H9 (cell line): ENCODE measurements at regions not wholly inside any gene's neighbourhood (a gene's known extent, or its start where the extent isn't known, plus 50 kb on each side); places are given as distances from the start of the nearest gene placed in this dataset.
A peak's percentile ranks its signal among the peaks of the same experiment; 100 is the strongest.

ENCODE experiments used
- DNase-seq: peaks from one replicate; pipeline ENCODE4 v3.0.0-alpha.2; 2017
- H2AFZ ChIP-seq: one replicate; pipeline ENCODE4 v1.6.1; 2013; ENCODE audit warnings: mild to moderate bottlenecking, low read length, control low read depth, moderate library complexity
- H2AK5ac ChIP-seq: 2 replicates; pipeline ENCODE4 v1.6.1; 2013; ENCODE audit warnings: low read length, control low read depth, mixed read lengths; ENCODE audit not compliant: insufficient read length
- H2BK120ac ChIP-seq: one replicate; pipeline ENCODE4 v1.6.1; 2013; ENCODE audit warnings: low read depth, mild to moderate bottlenecking, low read length, control low read depth, inconsistent platforms; ENCODE audit not compliant: poor library complexity, severe bottlenecking
- H2BK12ac ChIP-seq: 2 replicates; pipeline ENCODE4 v1.6.1; 2013; ENCODE audit warnings: low read length, control low read depth, mixed read lengths, low read depth; ENCODE audit not compliant: insufficient read length
- H2BK15ac ChIP-seq: 2 replicates; pipeline ENCODE4 v1.6.1; 2013; ENCODE audit warnings: low read depth, low read length, control low read depth
- H2BK20ac ChIP-seq: one replicate; pipeline ENCODE4 v1.6.1; 2013; ENCODE audit warnings: low read depth, mild to moderate bottlenecking, low read length, control low read depth, inconsistent platforms; ENCODE audit not compliant: poor library complexity, severe bottlenecking
- H2BK5ac ChIP-seq: 2 replicates; pipeline ENCODE4 v1.6.1; 2013; ENCODE audit warnings: low read length, control low read depth, mixed read lengths; ENCODE audit not compliant: insufficient read length
- H3K14ac ChIP-seq: 2 replicates; pipeline ENCODE4 v1.6.1; 2013; ENCODE audit warnings: low read length, control low read depth; ENCODE audit not compliant: insufficient read depth
- H3K18ac ChIP-seq: 2 replicates; pipeline ENCODE4 v1.6.1; 2013; ENCODE audit warnings: low read depth, mild to moderate bottlenecking, mixed read lengths, low read length, control low read depth; ENCODE audit not compliant: insufficient read length
- H3K23ac ChIP-seq: 2 replicates; pipeline ENCODE4 v1.6.1; 2013; ENCODE audit warnings: low read length, control low read depth, mixed read lengths, low read depth; ENCODE audit not compliant: insufficient read length
- H3K23me2 ChIP-seq: 2 replicates; pipeline ENCODE4 v1.6.1; 2013; ENCODE audit warnings: low read depth, mild to moderate bottlenecking, mixed read lengths, low read length, control low read depth; ENCODE audit not compliant: insufficient read length, poor library complexity, severe bottlenecking
- H3K27ac ChIP-seq: 2 replicates; pipeline ENCODE4 v1.5.1; 2013; ENCODE audit warnings: low read length, control low read depth, mixed read lengths, low read depth; ENCODE audit not compliant: insufficient read length
- H3K27me3 ChIP-seq: 2 replicates; pipeline ENCODE4 v1.6.1; 2013; ENCODE audit warnings: low read length, control low read depth, inconsistent platforms; ENCODE audit not compliant: insufficient read depth
- H3K4ac ChIP-seq: 2 replicates; pipeline ENCODE4 v1.6.1; 2013; ENCODE audit warnings: low read depth, mild to moderate bottlenecking, control low read depth, inconsistent platforms, low read length, moderate library complexity
- H3K4me1 ChIP-seq: 2 replicates; pipeline ENCODE4 v1.6.1; 2013; ENCODE audit warnings: low read length, control low read depth, inconsistent platforms; ENCODE audit not compliant: insufficient read depth
- H3K4me2 ChIP-seq: 2 replicates; pipeline ENCODE4 v1.6.1; 2013; ENCODE audit warnings: low read length, control low read depth, mixed read lengths; ENCODE audit not compliant: insufficient read length, insufficient read depth
- H3K56ac ChIP-seq: 2 replicates; pipeline ENCODE4 v1.6.1; 2013; ENCODE audit warnings: low read depth, mild to moderate bottlenecking, mixed read lengths, low read length, control low read depth; ENCODE audit not compliant: insufficient read length
- H3K79me1 ChIP-seq: 2 replicates; pipeline ENCODE4 v1.6.1; 2013; ENCODE audit warnings: low read depth, mild to moderate bottlenecking, moderate library complexity, low read length, control low read depth, inconsistent platforms; ENCODE audit not compliant: insufficient read depth, poor library complexity, severe bottlenecking
- H3K79me2 ChIP-seq: 2 replicates; pipeline ENCODE4 v1.6.1; 2013; ENCODE audit warnings: low read length, control low read depth, inconsistent platforms; ENCODE audit not compliant: insufficient read depth
- H3K9ac ChIP-seq: 2 replicates; pipeline ENCODE4 v1.6.1; 2013; ENCODE audit warnings: low read length, control low read depth, mixed read lengths; ENCODE audit not compliant: insufficient read length; ENCODE audit errors: extremely low read depth
- H3K9me3 ChIP-seq: one replicate; pipeline ENCODE4 v1.6.1; 2013; ENCODE audit warnings: low read depth, low read length, inconsistent platforms; ENCODE audit not compliant: control insufficient read depth
- H3T11ph ChIP-seq: one replicate; pipeline ENCODE4 v1.6.1; 2013; ENCODE audit warnings: mild to moderate bottlenecking, low read length, control low read depth, inconsistent platforms
- H4K20me1 ChIP-seq: one replicate; pipeline ENCODE4 v1.6.1; 2013; ENCODE audit not compliant: control insufficient read depth, insufficient read length, insufficient read depth
- H4K5ac ChIP-seq: 2 replicates; pipeline ENCODE4 v1.6.1; 2013; ENCODE audit warnings: low read depth, mild to moderate bottlenecking, mixed read lengths, low read length, control low read depth; ENCODE audit not compliant: insufficient read length
- H4K8ac ChIP-seq: replicated peaks from 2 replicates; pipeline ENCODE4 v1.6.1; 2013; ENCODE audit warnings: low read length, control low read depth, mixed read lengths, low read depth; ENCODE audit not compliant: insufficient read length
- H4K91ac ChIP-seq: 2 replicates; pipeline ENCODE4 v1.6.1; 2013; ENCODE audit warnings: low read depth, mild to moderate bottlenecking, moderate library complexity, mixed read lengths, low read length, control low read depth; ENCODE audit not compliant: insufficient read length
- H3K27ac Mint-ChIP-seq, 3 experiments: 2 replicates in 2 of 3; 3 replicates in 1 of 3; pipeline ENCODE4 v1.8.0; 2020 to 2021; ENCODE audit warnings: mixed read lengths in 3 of 3, mild to moderate bottlenecking in 1 of 3, moderate library complexity in 1 of 3
- H3K27me3 Mint-ChIP-seq: 2 replicates; pipeline ENCODE4 v1.8.0; 2021; ENCODE audit warnings: low read depth, mild to moderate bottlenecking, moderate library complexity, mixed read lengths
- H3K36me3 Mint-ChIP-seq, 3 experiments: 2 replicates in 2 of 3; 3 replicates in 1 of 3; pipeline ENCODE4 v1.8.0; 2020 to 2021; ENCODE audit warnings: low read depth in 3 of 3, mixed read lengths in 3 of 3; ENCODE audit not compliant: insufficient read depth in 1 of 3
- H3K4me1 Mint-ChIP-seq, 2 experiments: 2 replicates each; pipeline ENCODE4 v1.8.0; 2020; ENCODE audit warnings: mixed read lengths in 2 of 2
- H3K4me3 Mint-ChIP-seq, 2 experiments: 2 replicates in 1 of 2; 3 replicates in 1 of 2; pipeline ENCODE4 v1.8.0; 2020 to 2021; ENCODE audit warnings: mild to moderate bottlenecking in 2 of 2, mixed read lengths in 2 of 2, moderate library complexity in 1 of 2
- H3K9me3 Mint-ChIP-seq, 2 experiments: 2 replicates in 1 of 2; 3 replicates in 1 of 2; pipeline ENCODE4 v1.8.0; 2020; ENCODE audit warnings: mild to moderate bottlenecking in 2 of 2, mixed read lengths in 2 of 2, moderate library complexity in 1 of 2
- whole genome bisulfite sequencing: extraction: QIAGEN DNeasy Blood & Tissue Kit; methylation state at CpG from one replicate; pipeline ENCODE4 v1.1.7; 2013; ENCODE audit warnings: missing lambda C conversion rate, low lambda C conversion rate, mixed read lengths; ENCODE audit not compliant: insufficient read length; ENCODE audit errors: extremely low coverage; 5-methylcytosine and 5-hydroxymethylcytosine counted together
- TF ChIP-seq, protein P1 (sequence below): fragments of 200-600 bp; sonication (generic); conservative IDR thresholded peaks from 3 replicates; pipeline ENCODE4 v1.8.0; 2021; ENCODE audit warnings: antibody characterized with exemption, mild to moderate bottlenecking

- H4K91ac ChIP-seq: no peak overlapping the region
- peak; percentile 10 for DNase-seq
- no peaks in the 10 kb centered on the region for H4K20me1 ChIP-seq
- no peak overlapping the region for H2BK12ac ChIP-seq
- no peaks in the 10 kb centered on the region for H3K4me1 ChIP-seq
- no peak overlapping the region for H3K14ac ChIP-seq
- H3K9ac ChIP-seq: no peak overlapping the region
- no peak overlapping the region for H3K4me2 ChIP-seq
- no peak overlapping the region for H3K4me3 Mint-ChIP-seq
- no peaks in the 10 kb centered on the region for H3K79me2 ChIP-seq
- no peaks in the 10 kb centered on the region for H3K23me2 ChIP-seq
- no peak overlapping the region for H3K18ac ChIP-seq
- no peak overlapping the region for H4K8ac ChIP-seq
- H3K79me1 ChIP-seq: no peaks in the 10 kb centered on the region
- H3K9me3 Mint-ChIP-seq: peaks cover 3 to 8% of the 10 kb centered on the region in 2 experiments; a peak in 4 of 5 replicates
- H3K4ac ChIP-seq: no peak overlapping the region
- no peak overlapping the region for H3K23ac ChIP-seq
- peaks cover 0 to 8% (median 5%) of the 10 kb centered on the region in 3 experiments; a peak in 4 of 7 replicates for H3K36me3 Mint-ChIP-seq
- H2BK15ac ChIP-seq: no peak overlapping the region
- H3K27me3 Mint-ChIP-seq: peaks cover 3% of the 10 kb centered on the region
- H2BK20ac ChIP-seq: no peak overlapping the region
- no peak overlapping the region for H2BK5ac ChIP-seq
- H2AFZ ChIP-seq: no peak overlapping the region
- no peak overlapping the region for H3T11ph ChIP-seq
- no peak overlapping the region for H2BK120ac ChIP-seq
- no peak overlapping the region for H3K27ac ChIP-seq
- no peaks in the 10 kb centered on the region for H3K27me3 ChIP-seq
- H3K9me3 ChIP-seq: no peaks in the 10 kb centered on the region
- no peak overlapping the region for H2AK5ac ChIP-seq
- no peak overlapping the region for H3K27ac Mint-ChIP-seq
- no peak overlapping the region for H4K5ac ChIP-seq
- no peak overlapping the region for H3K56ac ChIP-seq
- no CpG with 5 or more reads among the region's 9 CpGs for WGBS
- H3K4me1 Mint-ChIP-seq: peaks cover 4 to 10% of the 10 kb centered on the region in 2 experiments
- TF ChIP-seq, protein P1, sequence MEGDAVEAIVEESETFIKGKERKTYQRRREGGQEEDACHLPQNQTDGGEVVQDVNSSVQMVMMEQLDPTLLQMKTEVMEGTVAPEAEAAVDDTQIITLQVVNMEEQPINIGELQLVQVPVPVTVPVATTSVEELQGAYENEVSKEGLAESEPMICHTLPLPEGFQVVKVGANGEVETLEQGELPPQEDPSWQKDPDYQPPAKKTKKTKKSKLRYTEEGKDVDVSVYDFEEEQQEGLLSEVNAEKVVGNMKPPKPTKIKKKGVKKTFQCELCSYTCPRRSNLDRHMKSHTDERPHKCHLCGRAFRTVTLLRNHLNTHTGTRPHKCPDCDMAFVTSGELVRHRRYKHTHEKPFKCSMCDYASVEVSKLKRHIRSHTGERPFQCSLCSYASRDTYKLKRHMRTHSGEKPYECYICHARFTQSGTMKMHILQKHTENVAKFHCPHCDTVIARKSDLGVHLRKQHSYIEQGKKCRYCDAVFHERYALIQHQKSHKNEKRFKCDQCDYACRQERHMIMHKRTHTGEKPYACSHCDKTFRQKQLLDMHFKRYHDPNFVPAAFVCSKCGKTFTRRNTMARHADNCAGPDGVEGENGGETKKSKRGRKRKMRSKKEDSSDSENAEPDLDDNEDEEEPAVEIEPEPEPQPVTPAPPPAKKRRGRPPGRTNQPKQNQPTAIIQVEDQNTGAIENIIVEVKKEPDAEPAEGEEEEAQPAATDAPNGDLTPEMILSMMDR: no peak
Measured at GRCh38 chr3:11914041-11914440, 67.4 kb upstream of the TAMM41 start.
